GM12873 (cell line): ENCODE measurements at regions not wholly inside any gene's neighbourhood (a gene's known extent, or its start where the extent isn't known, plus 50 kb on each side); places are given as distances from the start of the nearest gene placed in this dataset.

Experiments
- CTCF ChIP-seq: IDR thresholded peaks from 2 replicates; pipeline ENCODE4 v1.5.1; 2012; ENCODE audit warnings: low read depth, mild to moderate bottlenecking, moderate library complexity, low read length, control low read depth; ENCODE audit not compliant: insufficient read depth; ENCODE audit errors: missing control alignments

GRCh38 chr16:63228259-63228658 lies 1192.0 kb upstream of the CDH8 start:
- TF ChIP-seq CTCF: no peak

- TF ChIP-seq CTCF: no peak
Measured at GRCh38 chr16:63223851-63224250, 1187.6 kb upstream of the CDH8 start.

- TF ChIP-seq CTCF: no peak
Measured at GRCh38 chr16:63216696-63217423, 1180.6 kb upstream of the CDH8 start.

GRCh38 chr16:63201851-63202250 lies 1165.6 kb upstream of the CDH8 start:
- TF ChIP-seq CTCF: no peak

GRCh38 chr16:63200940-63201339 lies 1164.7 kb upstream of the CDH8 start:
- no peak for TF ChIP-seq CTCF

- TF ChIP-seq CTCF: no peak
Measured at GRCh38 chr16:63195336-63195735, 1159.1 kb upstream of the CDH8 start.

- no peak for TF ChIP-seq CTCF
Measured at GRCh38 chr16:63192980-63193379, 1156.7 kb upstream of the CDH8 start.
